ENCODE measurements at regions not wholly inside any gene's neighbourhood (a gene's known extent, or its start where the extent isn't known, plus 50 kb on each side); places are given as distances from the start of the nearest gene placed in this dataset.
"Not testable (repeated sequence)": the region's sequence is repeated elsewhere in the genome, so short reads cannot be mapped to it uniquely, and the experiment has no call there.

- no peak for DNase-seq (ENCODE audit: low spot score)
Observed at GRCh38 chr6:6867404-6867799, 240.4 kb upstream of the RREB1 start.

- no peak for DNase-seq (ENCODE audit: low spot score)
Observed at GRCh38 chr6:6869094-6869493, 238.7 kb upstream of the RREB1 start.

- no peak for DNase-seq (ENCODE audit: low spot score)
Observed at GRCh38 chr6:6870921-6871320, 236.8 kb upstream of the RREB1 start.

- DNase-seq (ENCODE audit: low spot score) = peak; percentile 30
Observed at GRCh38 chr6:6872459-6873344, 235.1 kb upstream of the RREB1 start.

- DNase-seq (ENCODE audit: low spot score) = no peak
Observed at GRCh38 chr6:6873778-6874177, 234.0 kb upstream of the RREB1 start.

GRCh38 chr6:6875818-6876470 is 231.8 kb upstream of the RREB1 start:
- no peak for DNase-seq (ENCODE audit: low spot score)

- DNase-seq (ENCODE audit: low spot score) = not testable (repeated sequence)
Observed at GRCh38 chr6:6877792-6878191, 230.0 kb upstream of the RREB1 start.

- DNase-seq (ENCODE audit: low spot score) = no peak
Observed at GRCh38 chr6:6878887-6879585, 228.7 kb upstream of the RREB1 start.

GRCh38 chr6:6879586-6879974 is 228.2 kb upstream of the RREB1 start:
- DNase-seq (ENCODE audit: low spot score) = not testable (repeated sequence)

GRCh38 chr6:6880745-6881437 is 226.9 kb upstream of the RREB1 start:
- no peak for DNase-seq (ENCODE audit: low spot score)

- no peak for DNase-seq (ENCODE audit: low spot score)
Observed at GRCh38 chr6:6881438-6882225, 226.1 kb upstream of the RREB1 start.

- DNase-seq (ENCODE audit: low spot score) = no peak
Observed at GRCh38 chr6:6882592-6882991, 225.2 kb upstream of the RREB1 start.

GRCh38 chr6:6883011-6883410 is 224.8 kb upstream of the RREB1 start:
- DNase-seq (ENCODE audit: low spot score) = no peak

- no peak for DNase-seq (ENCODE audit: low spot score)
Observed at GRCh38 chr6:6884193-6884627, 223.6 kb upstream of the RREB1 start.

- no peak for DNase-seq (ENCODE audit: low spot score)
Observed at GRCh38 chr6:6884916-6885315, 222.8 kb upstream of the RREB1 start.

GRCh38 chr6:6885521-6886170 is 222.1 kb upstream of the RREB1 start:
- DNase-seq (ENCODE audit: low spot score) = peak; percentile 56

- peak; percentile 78 for DNase-seq (ENCODE audit: low spot score)
Observed at GRCh38 chr6:6886171-6886885, 221.4 kb upstream of the RREB1 start.

GRCh38 chr6:6886886-6887285 is 220.9 kb upstream of the RREB1 start:
- DNase-seq (ENCODE audit: low spot score) = no peak

GRCh38 chr6:6889601-6890000 is 218.2 kb upstream of the RREB1 start:
- DNase-seq (ENCODE audit: low spot score) = no peak

- peak; percentile 83 for DNase-seq (ENCODE audit: low spot score)
Observed at GRCh38 chr6:6890400-6890858, 217.3 kb upstream of the RREB1 start.
